ENCODE measurements at regions not wholly inside any gene's neighbourhood (a gene's known extent, or its start where the extent isn't known, plus 50 kb on each side); places are given as distances from the start of the nearest gene placed in this dataset.

- TF ChIP-seq CTCF (IDR thresholded peaks at IDR 0.05; ENCODE audit: insufficient read depth, low read length, poor library complexity, severe bottlenecking) (no peak), EZH2phosphoT487 (conservative IDR thresholded peaks at IDR 0.05; ENCODE audit: low read length) (no peak)
Observed at GRCh38 chr11:110832539-110832938, 120.3 kb upstream of the ARHGAP20 start.
